A549 (cell line): ENCODE measurements at regions not wholly inside any gene's neighbourhood (a gene's known extent, or its start where the extent isn't known, plus 50 kb on each side); places are given as distances from the start of the nearest gene placed in this dataset.
A peak's percentile ranks its signal among the peaks of the same experiment; 100 is the strongest.

Source experiments
- ATAC-seq, 2 experiments: fragments of 200-7000 bp in 1 of 2; fragments of >200 bp in 1 of 2; cut with Nextera tagmentation in 1 of 2; cut with Tn5 transposase in 1 of 2; 3 replicates each; pipeline versions ENCODE4 v1.8.0 to v1.9.1; 2018 to 2020; ENCODE audit warnings: mild to moderate bottlenecking in 1 of 2, moderate library complexity in 1 of 2
- CTCF ChIA-PET: fragments of 300-600 bp; sonication (Branson Sonifier 250); formaldehyde crosslinking; extraction: SDS; loops from one replicate; lab custom pipeline; 2021; ENCODE audit warnings: antibody characterized with exemption, inconsistent platforms; lab: Yijun Ruan, JAX
- POLR2A ChIA-PET: fragments of 350-600 bp; formaldehyde crosslinking; extraction: SDS; loops from one replicate; lab custom pipeline; 2021; ENCODE audit warnings: antibody characterized with exemption, inconsistent platforms; lab: Yijun Ruan, JAX
- DNase-seq, 2 experiments: peaks; one replicate each; pipeline versions ENCODE4 v3.0.0 to v3.0.0-alpha.2; 2011 to 2016; ENCODE audit warnings: low read depth in 1 of 2, low spot score in 1 of 2
- FAIRE-seq: peaks from 2 replicates; lab custom pipeline; 2011; peaks lifted over from hg19 to GRCh38; lab: Jason Lieb, UNC
- H3K27ac ChIP-seq, 2 experiments: fragments of >200 bp; sonication (Bioruptor Twin); formaldehyde crosslinking; 3 replicates each; pipeline ENCODE4 v1.5.1; 2016 to 2017
- H3K4me1 ChIP-seq: fragments of >200 bp; sonication (Bioruptor Twin); formaldehyde crosslinking; 3 replicates; pipeline ENCODE4 v1.6.1; 2016
- H3K4me2 ChIP-seq: fragments of >200 bp; sonication (Bioruptor Twin); formaldehyde crosslinking; 3 replicates; pipeline ENCODE4 v1.6.1; 2016
- H3K4me3 ChIP-seq: fragments of >200 bp; sonication (Bioruptor Twin); formaldehyde crosslinking; 3 replicates; pipeline ENCODE4 v1.5.1; 2016
- H3K9me3 ChIP-seq: fragments of >200 bp; sonication (Bioruptor Twin); formaldehyde crosslinking; 3 replicates; pipeline ENCODE4 v1.6.1; 2016
- CBX8 ChIP-seq: fragments of 200-600 bp; sonication (generic); IDR thresholded peaks from 2 replicates; pipeline ENCODE4 v1.6.1; 2016
- EHMT2 ChIP-seq: fragments of 200-600 bp; sonication (generic); IDR thresholded peaks from 2 replicates; pipeline ENCODE4 v1.6.1; 2016; ENCODE audit warnings: antibody characterized with exemption, low read depth, mild to moderate bottlenecking, moderate library complexity
- ESRRA ChIP-seq: fragments of 150-350 bp; IDR thresholded peaks from 2 replicates; pipeline ENCODE4 v1.6.1; 2014; ENCODE audit warnings: mild to moderate bottlenecking, low read length, borderline replicate concordance
- FOSL2 ChIP-seq, 2 experiments: fragments of 450-650 bp in 1 of 2; fragments of >200 bp in 1 of 2; sonication (Bioruptor Twin) in 1 of 2; formaldehyde crosslinking; IDR thresholded peaks; 2 replicates each; pipeline versions ENCODE4 v1.5.0 to v1.6.1; 2016 to 2020; ENCODE audit warnings: mild to moderate bottlenecking in 1 of 2, moderate library complexity in 1 of 2
- GATA3 ChIP-seq: IDR thresholded peaks from 2 replicates; pipeline ENCODE4 v1.6.1; 2012; ENCODE audit warnings: borderline replicate concordance
- HEYL ChIP-seq: fragments of 250-450 bp; sonication (Bioruptor Pico); IDR thresholded peaks from 2 replicates; pipeline ENCODE4 v1.8.0; 2021; ENCODE audit warnings: mild to moderate bottlenecking, moderate library complexity
- HOXA7 ChIP-seq: fragments of 250-450 bp; sonication (Bioruptor Pico); IDR thresholded peaks from 2 replicates; pipeline ENCODE4 v1.5.0; 2020; ENCODE audit warnings: mild to moderate bottlenecking, moderate library complexity
- JUN ChIP-seq, 2 experiments: fragments of >200 bp; sonication (Bioruptor Twin); formaldehyde crosslinking; IDR thresholded peaks; 2 replicates in 1 of 2; 3 replicates in 1 of 2; pipeline ENCODE4 v1.6.1; 2016 to 2017
- KDM5A ChIP-seq: fragments of 200-600 bp; sonication (generic); IDR thresholded peaks from 2 replicates; pipeline ENCODE4 v1.6.1; 2016; ENCODE audit warnings: antibody characterized with exemption, mild to moderate bottlenecking
- POLR2A ChIP-seq: IDR thresholded peaks from 2 replicates; pipeline ENCODE4 v1.6.1; 2012; ENCODE audit warnings: mild to moderate bottlenecking, low read length
- POLR2AphosphoS2 ChIP-seq: conservative IDR thresholded peaks from 2 replicates; pipeline ENCODE4 v1.6.1; 2012; ENCODE audit warnings: low read length, improper control_type of control experiment, inconsistent platforms
- RAD21 ChIP-seq, 2 experiments: fragments of >200 bp in 1 of 2; sonication (Bioruptor Twin) in 1 of 2; formaldehyde crosslinking in 1 of 2; IDR thresholded peaks in 1 of 2; conservative IDR thresholded peaks in 1 of 2; 2 replicates in 1 of 2; 3 replicates in 1 of 2; pipeline ENCODE4 v1.6.1; 2012 to 2018; ENCODE audit warnings: inconsistent platforms in 1 of 2
- RARB ChIP-seq: fragments of 250-450 bp; sonication (Bioruptor Pico); IDR thresholded peaks from 2 replicates; pipeline ENCODE4 v1.8.0; 2021; ENCODE audit warnings: mild to moderate bottlenecking, moderate library complexity
- RNF2 ChIP-seq: fragments of 200-600 bp; sonication (generic); IDR thresholded peaks from 2 replicates; pipeline ENCODE4 v1.6.1; 2016; ENCODE audit warnings: low read depth, mild to moderate bottlenecking, antibody characterized with exemption, moderate library complexity, borderline replicate concordance
- SMC3 ChIP-seq: fragments of >200 bp; sonication (Bioruptor Twin); formaldehyde crosslinking; IDR thresholded peaks from 3 replicates; pipeline ENCODE4 v1.6.1; 2018; ENCODE audit warnings: inconsistent platforms
- SREBF2 ChIP-seq: fragments of 450-650 bp; IDR thresholded peaks from 2 replicates; pipeline ENCODE4 v1.6.1; 2014; ENCODE audit warnings: mild to moderate bottlenecking, moderate library complexity
- TFCP2L1 ChIP-seq: fragments of 250-450 bp; sonication (Bioruptor Pico); IDR thresholded peaks from 2 replicates; pipeline ENCODE4 v1.5.0; 2021; ENCODE audit warnings: mild to moderate bottlenecking
- ZSCAN20 ChIP-seq: fragments of 250-450 bp; sonication (Bioruptor Pico); IDR thresholded peaks from 2 replicates; pipeline ENCODE4 v1.8.0; 2022; ENCODE audit warnings: mild to moderate bottlenecking, moderate library complexity
- WGBS: methylation state at CpG from one replicate; pipeline ENCODE4 v1.1.6; 2017; ENCODE audit errors: missing lambda C conversion rate; 5-methylcytosine and 5-hydroxymethylcytosine counted together
- TF ChIP-seq, protein P1 (sequence below): fragments of 450-650 bp; IDR thresholded peaks from 2 replicates; pipeline ENCODE4 v1.6.1; 2014; ENCODE audit warnings: antibody characterized with exemption
- TF ChIP-seq, protein P2 (sequence below): fragments of 200-600 bp; sonication (generic); IDR thresholded peaks from 2 replicates; pipeline ENCODE4 v1.6.1; 2016; ENCODE audit warnings: antibody characterized with exemption, mild to moderate bottlenecking, moderate library complexity
- TF ChIP-seq, protein P3 (sequence below): fragments of >200 bp; sonication (Bioruptor Twin); formaldehyde crosslinking; IDR thresholded peaks from 3 replicates; pipeline ENCODE4 v1.5.1; 2016
- TF ChIP-seq, protein P4 (sequence below): IDR thresholded peaks from 2 replicates; pipeline ENCODE4 v1.6.1; 2012; ENCODE audit warnings: low read depth, borderline replicate concordance
- TF ChIP-seq, protein P5 (sequence below): IDR thresholded peaks from 2 replicates; pipeline ENCODE4 v1.6.1; 2012

DNA sequence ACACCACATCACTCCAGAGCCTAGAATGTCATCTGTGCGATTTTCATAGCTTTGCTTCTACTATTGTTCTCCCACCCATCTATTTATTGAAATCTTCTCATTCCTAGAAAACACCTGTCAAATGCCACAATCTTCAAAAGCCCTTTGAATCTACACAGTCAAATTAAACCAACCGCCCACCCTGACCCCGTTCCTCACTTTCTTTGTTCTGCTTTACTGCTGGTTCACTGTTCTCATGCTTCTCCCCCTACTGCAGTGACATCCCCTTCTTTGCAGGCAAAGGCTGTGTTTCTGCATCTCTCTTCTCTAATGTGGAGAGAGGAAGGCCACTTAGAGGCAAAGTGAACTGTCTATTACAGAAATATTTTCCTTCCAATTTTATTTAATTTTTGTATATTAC is 152.4 kb upstream of the NEBL start:
- TF ChIP-seq SMC3 (no peak), JUN (IDR thresholded peaks at IDR 0.05) (no peak), SREBF2 (no peak), TFCP2L1 (CRISPR knock-in tag) (no peak), POLR2A (no peak), ESRRA (no peak), ZSCAN20 (CRISPR knock-in tag) (no peak), HOXA7 (CRISPR knock-in tag) (no peak)
- TF ChIP-seq, protein P1, sequence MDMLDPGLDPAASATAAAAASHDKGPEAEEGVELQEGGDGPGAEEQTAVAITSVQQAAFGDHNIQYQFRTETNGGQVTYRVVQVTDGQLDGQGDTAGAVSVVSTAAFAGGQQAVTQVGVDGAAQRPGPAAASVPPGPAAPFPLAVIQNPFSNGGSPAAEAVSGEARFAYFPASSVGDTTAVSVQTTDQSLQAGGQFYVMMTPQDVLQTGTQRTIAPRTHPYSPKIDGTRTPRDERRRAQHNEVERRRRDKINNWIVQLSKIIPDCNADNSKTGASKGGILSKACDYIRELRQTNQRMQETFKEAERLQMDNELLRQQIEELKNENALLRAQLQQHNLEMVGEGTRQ: no peak
- Histone ChIP-seq H3K4me2 (no peak overlapping the region), H3K4me1 (peaks cover 26% of the 10 kb centered on the region), H3K9me3 (no peaks in the 10 kb centered on the region), H3K27ac (no peak overlapping the region), H3K4me3 (no peak overlapping the region)
- no peak for FAIRE-seq
- CTCF ChIA-PET: no interaction called here
- no peak for ATAC-seq
- POLR2A ChIA-PET: no interaction called here
- DNase-seq: no peak
- 94% methylated on average over 3 of the region's 3 CpGs for WGBS

DNA sequence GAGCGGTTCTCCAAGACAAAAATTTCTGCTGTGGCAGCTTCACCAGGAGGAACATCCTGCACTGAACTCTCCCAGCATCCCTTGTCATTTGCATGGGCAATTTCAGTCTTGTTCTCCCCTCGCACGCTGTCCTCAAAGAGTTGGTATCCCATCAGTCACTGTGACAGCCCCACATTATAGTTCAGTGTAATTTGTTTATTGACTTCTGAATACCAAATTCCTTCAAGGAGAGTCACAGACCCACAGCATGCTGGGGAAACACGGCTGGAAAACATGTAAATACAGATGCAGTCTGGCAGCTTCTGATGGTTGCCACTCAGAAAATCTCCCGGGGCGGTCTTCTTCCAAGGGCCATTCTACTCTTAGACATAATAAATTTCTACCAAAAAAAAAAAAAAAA is 151.0 kb upstream of the NEBL start:
- peak; percentile 9 to 40 for DNase-seq
- no peak for FAIRE-seq
- CTCF ChIA-PET: interaction anchor here (1.2 to 1.5 kb wide), 3 partner anchors 27 to 448 kb away, joined by 3 to 4 read pairs (median 3); no protein-coding TSS in a partner anchor

DNA sequence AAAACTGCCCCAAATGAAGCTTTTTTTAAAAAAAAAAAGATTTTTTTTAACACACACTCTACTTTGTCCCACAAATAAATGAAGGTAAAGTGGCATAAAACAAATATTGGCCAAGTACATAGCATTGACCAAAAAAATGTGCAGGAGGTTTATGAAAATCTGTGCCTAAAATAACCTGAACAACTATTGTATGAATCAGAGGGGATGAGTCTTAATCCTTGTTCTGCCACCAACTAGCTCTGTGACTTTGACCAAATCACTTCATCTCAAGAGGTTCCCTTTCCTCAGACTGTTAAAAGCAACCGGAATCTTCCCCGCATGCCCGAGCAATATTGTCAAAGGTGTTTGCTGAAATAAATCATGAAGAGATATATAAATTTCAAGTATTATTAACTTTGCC is 150.4 kb upstream of the NEBL start:
- DNase-seq (no peak), ATAC-seq (peak; percentile 30 to 73; a peak in 4 of 6 replicates), FAIRE-seq (no peak)
- CTCF ChIA-PET: interaction anchor here (1.2 to 1.5 kb wide), 3 partner anchors 26 to 448 kb away, joined by 3 to 4 read pairs (median 3); no protein-coding TSS in a partner anchor
- H3K4me1 ChIP-seq: peaks cover 33% of the 10 kb centered on the region
- TF ChIP-seq, protein P2, sequence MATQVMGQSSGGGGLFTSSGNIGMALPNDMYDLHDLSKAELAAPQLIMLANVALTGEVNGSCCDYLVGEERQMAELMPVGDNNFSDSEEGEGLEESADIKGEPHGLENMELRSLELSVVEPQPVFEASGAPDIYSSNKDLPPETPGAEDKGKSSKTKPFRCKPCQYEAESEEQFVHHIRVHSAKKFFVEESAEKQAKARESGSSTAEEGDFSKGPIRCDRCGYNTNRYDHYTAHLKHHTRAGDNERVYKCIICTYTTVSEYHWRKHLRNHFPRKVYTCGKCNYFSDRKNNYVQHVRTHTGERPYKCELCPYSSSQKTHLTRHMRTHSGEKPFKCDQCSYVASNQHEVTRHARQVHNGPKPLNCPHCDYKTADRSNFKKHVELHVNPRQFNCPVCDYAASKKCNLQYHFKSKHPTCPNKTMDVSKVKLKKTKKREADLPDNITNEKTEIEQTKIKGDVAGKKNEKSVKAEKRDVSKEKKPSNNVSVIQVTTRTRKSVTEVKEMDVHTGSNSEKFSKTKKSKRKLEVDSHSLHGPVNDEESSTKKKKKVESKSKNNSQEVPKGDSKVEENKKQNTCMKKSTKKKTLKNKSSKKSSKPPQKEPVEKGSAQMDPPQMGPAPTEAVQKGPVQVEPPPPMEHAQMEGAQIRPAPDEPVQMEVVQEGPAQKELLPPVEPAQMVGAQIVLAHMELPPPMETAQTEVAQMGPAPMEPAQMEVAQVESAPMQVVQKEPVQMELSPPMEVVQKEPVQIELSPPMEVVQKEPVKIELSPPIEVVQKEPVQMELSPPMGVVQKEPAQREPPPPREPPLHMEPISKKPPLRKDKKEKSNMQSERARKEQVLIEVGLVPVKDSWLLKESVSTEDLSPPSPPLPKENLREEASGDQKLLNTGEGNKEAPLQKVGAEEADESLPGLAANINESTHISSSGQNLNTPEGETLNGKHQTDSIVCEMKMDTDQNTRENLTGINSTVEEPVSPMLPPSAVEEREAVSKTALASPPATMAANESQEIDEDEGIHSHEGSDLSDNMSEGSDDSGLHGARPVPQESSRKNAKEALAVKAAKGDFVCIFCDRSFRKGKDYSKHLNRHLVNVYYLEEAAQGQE: no peak
- TF ChIP-seq CBX8: no peak
- TF ChIP-seq GATA3: no peak
- TF ChIP-seq EHMT2: no peak
- no peak for TF ChIP-seq RARB (CRISPR knock-in tag)
- TF ChIP-seq POLR2A: no peak
- no peak for TF ChIP-seq HEYL (CRISPR knock-in tag)
- TF ChIP-seq KDM5A: no peak
- TF ChIP-seq, protein P1: no peak
- TF ChIP-seq RAD21 (conservative IDR thresholded peaks at IDR 0.05 in 1 of 2, IDR thresholded peaks at IDR 0.05 in 1 of 2): no peak
- TF ChIP-seq, protein P3, sequence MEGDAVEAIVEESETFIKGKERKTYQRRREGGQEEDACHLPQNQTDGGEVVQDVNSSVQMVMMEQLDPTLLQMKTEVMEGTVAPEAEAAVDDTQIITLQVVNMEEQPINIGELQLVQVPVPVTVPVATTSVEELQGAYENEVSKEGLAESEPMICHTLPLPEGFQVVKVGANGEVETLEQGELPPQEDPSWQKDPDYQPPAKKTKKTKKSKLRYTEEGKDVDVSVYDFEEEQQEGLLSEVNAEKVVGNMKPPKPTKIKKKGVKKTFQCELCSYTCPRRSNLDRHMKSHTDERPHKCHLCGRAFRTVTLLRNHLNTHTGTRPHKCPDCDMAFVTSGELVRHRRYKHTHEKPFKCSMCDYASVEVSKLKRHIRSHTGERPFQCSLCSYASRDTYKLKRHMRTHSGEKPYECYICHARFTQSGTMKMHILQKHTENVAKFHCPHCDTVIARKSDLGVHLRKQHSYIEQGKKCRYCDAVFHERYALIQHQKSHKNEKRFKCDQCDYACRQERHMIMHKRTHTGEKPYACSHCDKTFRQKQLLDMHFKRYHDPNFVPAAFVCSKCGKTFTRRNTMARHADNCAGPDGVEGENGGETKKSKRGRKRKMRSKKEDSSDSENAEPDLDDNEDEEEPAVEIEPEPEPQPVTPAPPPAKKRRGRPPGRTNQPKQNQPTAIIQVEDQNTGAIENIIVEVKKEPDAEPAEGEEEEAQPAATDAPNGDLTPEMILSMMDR: no peak
- WGBS: 69% methylated on average over 3 of the region's 3 CpGs
- POLR2A ChIA-PET: interaction anchor here (1.0 kb wide), 1 partner anchor 448 kb away, joined by 3 read pairs; no protein-coding TSS in a partner anchor
- no peak overlapping the region for H3K4me3 ChIP-seq
- H3K27ac ChIP-seq: peak overlapping the region; percentile 20 to 58; a peak in 4 of 6 replicates
- H3K9me3 ChIP-seq: no peaks in the 10 kb centered on the region
- H3K4me2 ChIP-seq: peak overlapping the region; percentile 58

More for the DNA sequence above, 151.0 kb upstream of the NEBL start:
- H3K4me1 ChIP-seq: peaks cover 33% of the 10 kb centered on the region
- no peaks in the 10 kb centered on the region for H3K9me3 ChIP-seq
- peak; percentile 50 to 90; a peak in 5 of 6 replicates for ATAC-seq
- H3K4me2 ChIP-seq: peak overlapping the region; percentile 58
- WGBS: 23% methylated on average over 6 of the region's 6 CpGs
- H3K4me3 ChIP-seq: no peak overlapping the region
- no peak for TF ChIP-seq RNF2
- no peak for TF ChIP-seq POLR2AphosphoS2
- TF ChIP-seq, protein P4, sequence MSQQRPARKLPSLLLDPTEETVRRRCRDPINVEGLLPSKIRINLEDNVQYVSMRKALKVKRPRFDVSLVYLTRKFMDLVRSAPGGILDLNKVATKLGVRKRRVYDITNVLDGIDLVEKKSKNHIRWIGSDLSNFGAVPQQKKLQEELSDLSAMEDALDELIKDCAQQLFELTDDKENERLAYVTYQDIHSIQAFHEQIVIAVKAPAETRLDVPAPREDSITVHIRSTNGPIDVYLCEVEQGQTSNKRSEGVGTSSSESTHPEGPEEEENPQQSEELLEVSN: no peak
- no peak for TF ChIP-seq FOSL2 (IDR thresholded peaks at IDR 0.05)
- no peak for TF ChIP-seq FOSL2 (CRISPR knock-in tag; IDR thresholded peaks at IDR 0.05)
- peak; percentile 23; the same call in 1 of the 2 replicates for TF ChIP-seq GATA3
- TF ChIP-seq, protein P5, sequence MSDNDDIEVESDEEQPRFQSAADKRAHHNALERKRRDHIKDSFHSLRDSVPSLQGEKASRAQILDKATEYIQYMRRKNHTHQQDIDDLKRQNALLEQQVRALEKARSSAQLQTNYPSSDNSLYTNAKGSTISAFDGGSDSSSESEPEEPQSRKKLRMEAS: peak; percentile 32; the same call in 1 of the 2 replicates
- POLR2A ChIA-PET: interaction anchor here (1.0 kb wide), 1 partner anchor 448 kb away, joined by 3 read pairs; no protein-coding TSS in a partner anchor
- peak overlapping the region; percentile 4 to 58; a peak in 4 of 6 replicates for H3K27ac ChIP-seq
